Neuron (in vitro differentiated cells): ENCODE measurements at regions not wholly inside any gene's neighbourhood (a gene's known extent, or its start where the extent isn't known, plus 50 kb on each side); places are given as distances from the start of the nearest gene placed in this dataset.

ENCODE experiments used
- H2AFZ ChIP-seq: one replicate; pipeline ENCODE4 v1.6.1; 2013; ENCODE audit warnings: low read depth, mild to moderate bottlenecking, inconsistent platforms, low read length, moderate library complexity
- H3K27me3 ChIP-seq: one replicate; pipeline ENCODE4 v1.6.1; 2013; ENCODE audit warnings: low read length; ENCODE audit not compliant: insufficient read depth
- H3K36me3 ChIP-seq: one replicate; pipeline ENCODE4 v1.6.1; 2013; ENCODE audit warnings: low read length; ENCODE audit not compliant: insufficient read depth
- H3K4me1 ChIP-seq: one replicate; pipeline ENCODE4 v1.6.1; 2013; ENCODE audit warnings: low read length; ENCODE audit not compliant: insufficient read depth
- H3K4me3 ChIP-seq: 2 replicates; pipeline ENCODE4 v1.5.1; 2013; ENCODE audit warnings: mild to moderate bottlenecking, low read length, moderate library complexity
- H3K9me3 ChIP-seq: one replicate; pipeline ENCODE4 v1.6.1; 2013; ENCODE audit warnings: low read length

GRCh38 chr2:33822964-33823363, 223.9 kb upstream of the FAM98A start:
- H2AFZ ChIP-seq: no peak overlapping the region
- no peak overlapping the region for H3K4me3 ChIP-seq
- no peaks in the 10 kb centered on the region for H3K9me3 ChIP-seq
- H3K4me1 ChIP-seq: no peaks in the 10 kb centered on the region
- H3K27me3 ChIP-seq: no peaks in the 10 kb centered on the region
- H3K36me3 ChIP-seq: no peaks in the 10 kb centered on the region

DNA sequence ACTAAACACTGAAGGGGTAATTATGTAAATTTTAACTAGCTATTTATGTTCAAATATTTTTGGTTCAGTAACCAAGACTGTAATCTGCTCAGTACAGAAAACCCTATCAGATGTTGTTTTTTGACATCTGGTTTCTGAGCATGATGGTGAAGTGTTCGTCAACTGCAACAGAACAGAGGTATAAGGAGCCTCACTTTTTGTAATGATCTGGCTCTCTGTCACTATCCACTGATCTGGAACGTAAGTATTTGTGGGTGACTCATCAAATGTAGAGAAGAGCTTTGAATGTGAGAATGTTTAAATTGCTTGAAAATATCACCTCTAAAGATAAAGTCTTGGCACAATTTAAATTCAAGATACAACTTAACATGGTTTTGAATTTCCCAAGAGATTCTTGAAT, 213.6 kb upstream of the FAM98A start:
- Histone ChIP-seq H3K9me3 (no peaks in the 10 kb centered on the region), H3K27me3 (no peaks in the 10 kb centered on the region), H3K4me1 (no peaks in the 10 kb centered on the region), H3K36me3 (no peaks in the 10 kb centered on the region), H3K4me3 (no peak overlapping the region), H2AFZ (no peak overlapping the region)

GRCh38 chr2:33810046-33810835, 211.1 kb upstream of the FAM98A start:
- no peak overlapping the region for H2AFZ ChIP-seq
- H3K27me3 ChIP-seq: no peaks in the 10 kb centered on the region
- no peaks in the 10 kb centered on the region for H3K4me1 ChIP-seq
- no peaks in the 10 kb centered on the region for H3K9me3 ChIP-seq
- H3K4me3 ChIP-seq: no peak overlapping the region
- no peaks in the 10 kb centered on the region for H3K36me3 ChIP-seq

- Histone ChIP-seq H3K36me3 (no peaks in the 10 kb centered on the region), H3K27me3 (no peaks in the 10 kb centered on the region), H3K4me1 (no peaks in the 10 kb centered on the region), H3K9me3 (no peaks in the 10 kb centered on the region), H2AFZ (no peak overlapping the region), H3K4me3 (no peak overlapping the region)
These were observed 206.9 kb upstream of the FAM98A start for GRCh38 chr2:33806041-33806440.

GRCh38 chr2:33804155-33804554, 205.1 kb upstream of the FAM98A start:
- no peaks in the 10 kb centered on the region for H3K27me3 ChIP-seq
- H3K9me3 ChIP-seq: no peaks in the 10 kb centered on the region
- no peak overlapping the region for H2AFZ ChIP-seq
- H3K4me1 ChIP-seq: no peaks in the 10 kb centered on the region
- no peak overlapping the region for H3K4me3 ChIP-seq
- no peaks in the 10 kb centered on the region for H3K36me3 ChIP-seq

- no peaks in the 10 kb centered on the region for H3K27me3 ChIP-seq
- no peaks in the 10 kb centered on the region for H3K4me1 ChIP-seq
- H3K4me3 ChIP-seq: no peak overlapping the region
- no peak overlapping the region for H2AFZ ChIP-seq
- H3K36me3 ChIP-seq: no peaks in the 10 kb centered on the region
- H3K9me3 ChIP-seq: no peaks in the 10 kb centered on the region
These were observed 197.4 kb upstream of the FAM98A start for GRCh38 chr2:33796511-33796910.

DNA sequence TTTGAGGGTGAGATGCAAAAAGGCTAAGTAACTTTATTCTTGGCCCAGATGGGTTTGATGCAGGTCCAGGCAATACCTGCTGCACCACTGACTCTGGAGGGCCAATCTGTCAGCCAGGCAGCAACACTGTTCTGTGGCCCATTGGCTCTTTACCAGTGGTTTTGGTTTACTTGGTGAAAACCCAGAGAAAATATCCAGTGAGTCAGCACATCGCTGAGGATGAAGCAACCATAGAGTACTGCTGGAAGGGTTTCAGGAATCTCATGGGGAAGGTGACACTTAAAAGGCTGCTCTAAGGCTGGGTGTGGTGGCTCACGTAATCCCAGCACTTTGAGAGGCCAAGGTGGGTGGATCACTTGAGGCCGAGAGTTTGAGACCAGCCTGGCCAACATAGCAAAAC, 192.5 kb upstream of the FAM98A start:
- no peaks in the 10 kb centered on the region for H3K4me1 ChIP-seq
- H3K27me3 ChIP-seq: no peaks in the 10 kb centered on the region
- H3K9me3 ChIP-seq: no peaks in the 10 kb centered on the region
- H2AFZ ChIP-seq: no peak overlapping the region
- H3K4me3 ChIP-seq: no peak overlapping the region
- H3K36me3 ChIP-seq: no peaks in the 10 kb centered on the region

GRCh38 chr2:33788044-33788443, 188.9 kb upstream of the FAM98A start:
- H2AFZ ChIP-seq: no peak overlapping the region
- H3K9me3 ChIP-seq: no peaks in the 10 kb centered on the region
- H3K4me3 ChIP-seq: no peak overlapping the region
- H3K27me3 ChIP-seq: no peaks in the 10 kb centered on the region
- no peaks in the 10 kb centered on the region for H3K36me3 ChIP-seq
- H3K4me1 ChIP-seq: no peaks in the 10 kb centered on the region

- Histone ChIP-seq H3K36me3 (no peaks in the 10 kb centered on the region), H3K9me3 (no peaks in the 10 kb centered on the region), H3K27me3 (no peaks in the 10 kb centered on the region), H3K4me1 (no peaks in the 10 kb centered on the region), H3K4me3 (no peak overlapping the region), H2AFZ (no peak overlapping the region)
These were observed 187.8 kb upstream of the FAM98A start for GRCh38 chr2:33786881-33787280.

- H2AFZ ChIP-seq: no peak overlapping the region
- no peaks in the 10 kb centered on the region for H3K4me1 ChIP-seq
- no peaks in the 10 kb centered on the region for H3K36me3 ChIP-seq
- H3K4me3 ChIP-seq: no peak overlapping the region
- no peaks in the 10 kb centered on the region for H3K27me3 ChIP-seq
- no peaks in the 10 kb centered on the region for H3K9me3 ChIP-seq
These were observed 186.4 kb upstream of the FAM98A start for GRCh38 chr2:33785201-33786106.

DNA sequence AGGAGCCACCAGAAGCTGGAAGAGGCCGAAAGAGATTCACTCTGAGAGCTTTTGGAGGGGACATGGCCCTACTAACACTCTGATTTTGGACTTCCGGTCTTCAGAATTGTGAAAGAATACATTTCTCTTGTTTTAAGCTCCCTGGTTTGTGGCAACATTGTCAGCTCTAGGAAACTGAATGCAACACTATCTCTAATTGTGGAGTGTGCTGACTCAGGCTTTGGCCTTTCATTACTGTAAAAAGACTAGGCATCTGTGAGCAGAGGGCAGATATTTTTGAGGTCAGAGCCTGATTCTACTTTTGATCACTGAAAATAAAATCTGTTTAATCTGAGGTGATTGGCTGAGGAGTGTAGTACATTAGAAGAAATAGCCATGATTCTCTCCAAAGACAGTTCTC, 185.4 kb upstream of the FAM98A start:
- no peaks in the 10 kb centered on the region for H3K27me3 ChIP-seq
- H2AFZ ChIP-seq: no peak overlapping the region
- H3K9me3 ChIP-seq: no peaks in the 10 kb centered on the region
- no peaks in the 10 kb centered on the region for H3K4me1 ChIP-seq
- H3K36me3 ChIP-seq: no peaks in the 10 kb centered on the region
- no peak overlapping the region for H3K4me3 ChIP-seq

- Histone ChIP-seq H3K4me3 (no peak overlapping the region), H3K4me1 (no peaks in the 10 kb centered on the region), H3K36me3 (no peaks in the 10 kb centered on the region), H3K9me3 (no peaks in the 10 kb centered on the region), H2AFZ (no peak overlapping the region), H3K27me3 (no peaks in the 10 kb centered on the region)
These were observed 183.5 kb upstream of the FAM98A start for GRCh38 chr2:33782395-33783230.

DNA sequence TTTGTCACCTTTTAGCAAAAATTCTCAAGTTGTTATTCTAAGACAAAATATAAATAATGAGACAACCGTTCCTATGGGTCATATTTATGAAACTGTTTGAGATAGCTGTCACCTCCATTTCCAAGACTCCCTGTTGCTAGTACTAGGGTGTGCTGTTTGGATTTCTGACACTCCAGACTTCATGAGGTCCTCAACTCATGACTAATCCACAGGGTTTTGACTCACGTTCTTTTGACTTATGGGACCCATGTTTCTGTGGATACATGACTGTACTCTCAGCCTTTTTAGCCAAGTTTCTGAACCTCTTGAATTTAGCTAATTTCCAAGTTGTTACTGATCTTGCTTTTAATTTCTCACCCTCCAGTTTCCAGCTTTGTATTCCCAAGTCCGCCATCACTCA, 178.7 kb upstream of the FAM98A start:
- Histone ChIP-seq H3K9me3 (no peaks in the 10 kb centered on the region), H3K36me3 (no peaks in the 10 kb centered on the region), H3K4me1 (no peaks in the 10 kb centered on the region), H3K4me3 (no peak overlapping the region), H3K27me3 (no peaks in the 10 kb centered on the region), H2AFZ (no peak overlapping the region)
